Stimulated activated CD4-positive, alpha-beta T cell treated with anti-CD3 and anti-CD28 coated beads, Interleukin-12 subunit alpha, Interleukin-12 subunit beta, amount 100 ng/mL, for 24 hours (primary cell): ENCODE measurements at regions not wholly inside any gene's neighbourhood (a gene's known extent, or its start where the extent isn't known, plus 50 kb on each side); places are given as distances from the start of the nearest gene placed in this dataset.
"Not testable (repeated sequence)": the region's sequence is repeated elsewhere in the genome, so short reads cannot be mapped to it uniquely, and the experiment has no call there.

Experiments used
- DNase-seq, 2 experiments: peaks; one replicate each; pipeline ENCODE4 v3.0.0-alpha.2; 2020; ENCODE audit warnings: low read depth in 2 of 2

DNA sequence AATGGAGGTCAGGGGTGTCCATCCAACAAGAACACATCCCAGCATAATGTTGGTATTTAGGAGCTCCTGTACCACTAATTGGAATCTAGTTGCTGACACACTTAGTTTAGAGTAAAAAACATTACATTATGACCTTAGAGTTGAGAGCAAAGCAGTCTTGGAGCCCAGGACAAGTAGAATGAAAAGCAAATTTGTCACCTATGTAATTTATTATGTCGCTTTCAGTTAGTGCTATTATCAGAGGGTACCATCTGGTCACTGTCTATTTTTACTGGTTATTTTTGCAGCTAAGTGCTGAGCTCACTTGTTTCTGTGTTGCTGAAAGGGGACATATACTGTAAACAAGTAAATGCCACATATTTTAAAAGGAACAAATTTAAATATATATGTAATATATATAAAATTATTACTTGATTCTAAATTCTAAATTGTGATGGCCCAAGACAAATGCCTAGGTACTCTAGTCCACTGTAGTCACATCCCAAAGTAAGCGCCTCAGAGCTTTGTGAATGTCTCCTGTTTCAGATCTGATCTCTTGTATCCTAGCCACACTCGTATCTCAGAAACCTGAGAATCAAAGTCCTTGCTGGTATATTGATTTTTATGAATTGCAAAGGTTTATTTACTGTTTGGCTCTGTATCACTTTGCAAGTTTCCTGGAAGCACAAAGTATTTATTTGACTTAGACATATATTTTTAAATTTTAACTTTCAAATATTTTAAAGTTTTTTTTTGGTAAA, 148.6 kb upstream of the MAN1A1 start:
- no peak for DNase-seq

GRCh38 chr6:119495230-119495683, 145.7 kb upstream of the MAN1A1 start:
- no peak for DNase-seq

DNA sequence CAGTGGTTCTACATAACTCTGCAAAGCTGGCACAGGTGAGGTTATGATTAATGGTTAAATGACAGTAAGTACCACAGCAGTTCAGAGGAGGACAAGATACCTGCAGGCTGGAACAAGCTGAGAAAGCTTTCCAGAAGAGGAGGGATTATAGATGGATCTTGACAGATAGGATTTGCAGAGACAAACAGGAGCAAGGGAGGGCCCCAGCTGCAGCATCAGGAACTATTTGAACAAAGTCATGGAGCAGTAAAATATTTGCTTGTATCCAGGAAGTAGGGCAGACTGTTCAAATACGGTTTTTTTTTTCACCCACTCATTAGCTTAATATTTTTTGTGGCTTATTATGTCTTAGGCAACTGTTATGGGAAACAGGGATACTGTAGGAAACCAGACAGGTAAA, 144.4 kb upstream of the MAN1A1 start:
- DNase-seq, result no peak

- not testable (repeated sequence) for DNase-seq
These were observed 141.6 kb upstream of the MAN1A1 start for GRCh38 chr6:119491112-119491511.

- DNase-seq, result not testable (repeated sequence)
These were observed 140.5 kb upstream of the MAN1A1 start for GRCh38 chr6:119490050-119490449.

GRCh38 chr6:119484598-119484997, 135.0 kb upstream of the MAN1A1 start:
- no peak for DNase-seq

DNA sequence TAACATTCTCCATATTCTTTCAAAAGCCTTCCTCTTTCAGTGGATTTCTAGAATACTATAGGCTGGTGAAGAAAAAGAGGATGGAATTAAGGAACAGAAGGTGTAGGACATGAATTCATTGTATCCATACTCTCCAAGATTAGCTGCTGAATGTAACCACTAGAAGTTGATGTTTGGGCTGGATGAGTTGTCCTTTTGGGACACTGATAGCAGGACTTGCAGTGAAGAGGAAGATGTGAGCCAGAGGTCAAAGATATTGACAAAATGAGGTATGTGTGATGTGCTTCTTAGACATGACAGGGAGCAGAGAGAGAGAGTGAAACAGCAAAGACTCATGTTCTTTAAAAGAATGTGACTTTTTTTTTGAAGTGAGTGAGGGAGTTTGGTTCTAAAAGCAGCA, 134.3 kb upstream of the MAN1A1 start:
- no peak for DNase-seq

GRCh38 chr6:119482850-119483285, 133.3 kb upstream of the MAN1A1 start:
- no peak for DNase-seq

- DNase-seq, result no peak
These were observed 132.4 kb upstream of the MAN1A1 start for GRCh38 chr6:119481976-119482375.

DNA sequence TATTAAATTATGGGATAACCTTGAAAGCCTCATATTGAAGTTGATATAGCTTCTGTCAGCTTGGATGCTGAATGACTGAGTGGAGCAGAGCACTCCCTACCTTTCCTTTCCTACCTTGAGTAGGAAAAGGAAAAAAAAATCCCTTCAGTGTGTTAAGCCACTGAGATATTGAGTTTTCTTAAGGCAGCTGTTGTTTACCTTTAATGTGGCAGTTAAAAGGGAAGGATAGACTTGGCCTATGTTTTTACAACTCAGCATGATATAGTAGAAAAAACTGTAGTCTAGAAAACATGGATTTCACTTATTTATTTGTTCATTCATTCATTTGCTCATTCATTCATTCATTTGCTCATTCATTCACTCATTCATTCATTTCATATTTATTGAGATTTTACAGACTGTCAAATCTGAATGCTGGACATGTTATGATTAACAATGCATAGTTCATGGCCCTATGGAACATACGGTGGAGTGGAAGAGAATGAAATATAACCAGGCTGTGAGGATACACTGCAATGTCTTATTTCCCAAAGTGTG, 131.5 kb upstream of the MAN1A1 start:
- no peak for DNase-seq

GRCh38 chr6:119479860-119480655, 130.5 kb upstream of the MAN1A1 start:
- no peak for DNase-seq

DNA sequence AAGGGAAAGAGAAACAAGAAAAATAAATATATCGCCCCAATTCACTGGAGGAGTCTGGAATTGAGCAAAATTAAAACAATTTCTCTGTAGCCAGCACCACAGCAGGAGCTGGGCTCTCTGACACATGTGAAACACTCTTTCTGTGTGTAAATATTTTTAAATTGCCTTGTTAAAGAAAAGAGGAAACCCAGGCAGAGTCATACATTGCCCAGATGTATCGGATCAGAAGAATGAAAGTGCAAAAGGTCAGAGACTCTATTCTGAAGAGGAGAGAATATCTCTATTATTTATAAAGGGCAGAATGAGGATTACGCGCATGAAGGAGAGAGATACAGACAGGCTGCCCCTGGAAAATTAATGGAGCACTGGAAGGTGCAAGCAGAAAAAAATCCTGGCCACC, 127.0 kb upstream of the MAN1A1 start:
- DNase-seq, result no peak

GRCh38 chr6:119476024-119476423, 126.5 kb upstream of the MAN1A1 start:
- no peak for DNase-seq

- DNase-seq, result no peak
These were observed 121.5 kb upstream of the MAN1A1 start for GRCh38 chr6:119470893-119471542.

DNA sequence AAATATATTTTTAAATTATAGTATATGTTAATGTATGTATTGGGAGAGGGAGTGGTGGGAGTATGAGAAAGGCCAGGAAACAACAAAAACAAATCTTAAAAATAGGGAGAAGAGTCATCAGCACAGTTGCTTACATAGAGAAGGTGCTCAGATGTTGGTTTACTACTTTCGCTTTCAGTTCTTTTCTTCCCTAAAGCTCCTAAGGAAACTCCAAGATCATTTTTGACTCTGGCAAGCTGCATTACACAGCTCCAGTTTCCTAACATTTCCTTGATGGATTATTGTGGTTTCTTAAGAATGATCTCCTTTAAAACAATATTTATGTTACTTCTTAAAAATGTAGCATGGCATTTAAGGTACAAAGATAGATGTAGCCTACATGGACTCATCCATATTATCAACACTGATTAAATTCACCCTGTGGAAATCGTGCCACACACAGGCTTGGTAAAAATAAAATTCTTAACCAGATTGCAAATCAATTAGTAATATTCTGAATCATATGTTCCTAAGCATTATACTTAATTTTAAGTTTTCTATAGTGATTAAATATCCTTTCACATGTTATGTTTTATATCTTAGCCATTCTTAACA, 118.0 kb upstream of the MAN1A1 start:
- no peak for DNase-seq

DNA sequence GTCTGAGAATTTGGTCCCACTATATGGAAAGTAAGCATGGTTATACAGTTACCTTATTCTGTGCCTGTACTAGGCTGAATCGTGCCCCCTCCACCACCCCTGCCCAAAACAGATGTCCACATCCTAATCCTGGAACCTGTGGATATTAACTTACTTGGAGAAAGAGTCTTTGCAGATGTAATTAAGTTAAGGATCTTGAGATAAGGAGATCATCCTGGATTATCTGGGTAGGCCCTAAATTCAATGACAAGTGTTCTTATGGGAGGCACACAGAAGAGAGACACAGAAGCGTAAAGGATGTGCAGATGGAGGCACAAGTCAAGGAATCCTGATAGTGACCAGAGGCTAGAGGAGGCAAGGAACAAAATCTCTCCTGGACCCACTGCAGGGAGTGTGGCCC, 116.7 kb upstream of the MAN1A1 start:
- no peak for DNase-seq

GRCh38 chr6:119463081-119463626, 113.6 kb upstream of the MAN1A1 start:
- no peak for DNase-seq

GRCh38 chr6:119461187-119461586, 111.6 kb upstream of the MAN1A1 start:
- DNase-seq, result no peak

- no peak for DNase-seq
These were observed 109.8 kb upstream of the MAN1A1 start for GRCh38 chr6:119459207-119459974.

DNA sequence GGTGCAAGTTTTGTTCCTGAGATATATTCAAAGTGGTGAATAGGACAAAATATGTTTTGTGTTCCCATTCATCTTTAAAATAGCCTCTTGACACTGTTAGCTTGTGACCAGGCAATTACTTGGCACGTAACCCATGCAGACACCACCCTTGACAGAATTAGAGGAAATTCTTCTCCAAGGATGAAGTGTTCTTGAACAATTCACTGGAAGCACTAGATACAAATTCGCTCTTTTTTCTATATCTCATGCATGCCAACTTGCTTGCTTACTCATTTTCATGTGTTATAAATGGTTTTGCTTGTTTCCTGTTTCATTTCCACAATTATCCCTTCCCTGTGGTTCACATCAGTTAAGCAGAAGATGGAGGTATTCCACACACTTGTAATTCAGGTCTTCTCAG, 105.2 kb upstream of the MAN1A1 start:
- DNase-seq, result no peak
